GM12892 (cell line): ENCODE measurements at regions not wholly inside any gene's neighbourhood (a gene's known extent, or its start where the extent isn't known, plus 50 kb on each side); places are given as distances from the start of the nearest gene placed in this dataset.

Source experiments
- POLR2A ChIP-seq: IDR thresholded peaks from 2 replicates; pipeline ENCODE4 v1.6.1; 2011; ENCODE audit warnings: low read depth, low read length, control low read depth
- POLR2AphosphoS5 ChIP-seq: IDR thresholded peaks from 2 replicates; pipeline ENCODE4 v1.6.1; 2011; ENCODE audit warnings: low read depth, low read length, control low read depth

DNA sequence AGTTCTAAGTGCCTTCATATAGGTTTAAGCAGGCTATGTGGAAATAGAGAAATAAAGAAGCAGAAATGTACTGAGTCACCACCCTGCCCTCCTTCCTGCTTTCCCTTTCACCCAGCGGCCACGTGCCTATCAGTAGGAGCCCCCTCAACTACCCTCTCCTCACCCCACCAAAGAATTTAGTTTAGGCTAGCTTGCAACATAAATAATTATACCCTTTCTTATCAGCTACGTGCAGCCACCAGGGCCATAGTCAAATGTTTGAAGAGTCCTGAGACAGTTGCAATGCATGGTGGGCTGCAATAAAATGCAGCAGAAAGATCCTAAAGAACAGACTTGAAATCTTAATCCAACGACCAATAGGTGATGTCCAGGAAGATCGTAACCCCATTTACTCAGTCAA lies 101.2 kb downstream of the RTP5 start:
- TF ChIP-seq POLR2AphosphoS5 (no peak), POLR2A (no peak)
